NCI-H82 (cell line): ENCODE measurements at regions not wholly inside any gene's neighbourhood (a gene's known extent, or its start where the extent isn't known, plus 50 kb on each side); places are given as distances from the start of the nearest gene placed in this dataset.
"Not testable (repeated sequence)": the region's sequence is repeated elsewhere in the genome, so short reads cannot be mapped to it uniquely, and the experiment has no call there.

ENCODE experiments used
- DNase-seq: peaks from one replicate; lab custom pipeline; 2025; lab: John Stamatoyannopoulos, UW

DNA sequence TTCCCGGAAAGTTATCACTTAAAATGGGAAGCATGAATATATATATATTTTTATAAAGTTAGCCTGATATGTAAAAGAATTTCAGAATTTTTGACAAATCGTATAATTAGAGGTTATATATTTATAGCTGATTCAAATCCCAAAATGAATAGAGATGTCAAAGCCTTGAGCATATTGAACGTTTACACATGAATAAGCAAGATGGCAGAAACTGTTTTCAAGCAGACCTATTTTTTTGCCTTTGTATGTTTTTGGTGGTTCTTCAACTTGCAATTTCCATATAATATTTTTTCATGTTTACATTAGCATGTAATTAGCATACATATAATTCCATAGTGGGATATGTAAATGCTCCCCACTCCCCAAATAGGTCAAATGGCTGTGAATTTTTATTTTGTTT is 189.9 kb downstream of the PRL start:
- no peak for DNase-seq

DNA sequence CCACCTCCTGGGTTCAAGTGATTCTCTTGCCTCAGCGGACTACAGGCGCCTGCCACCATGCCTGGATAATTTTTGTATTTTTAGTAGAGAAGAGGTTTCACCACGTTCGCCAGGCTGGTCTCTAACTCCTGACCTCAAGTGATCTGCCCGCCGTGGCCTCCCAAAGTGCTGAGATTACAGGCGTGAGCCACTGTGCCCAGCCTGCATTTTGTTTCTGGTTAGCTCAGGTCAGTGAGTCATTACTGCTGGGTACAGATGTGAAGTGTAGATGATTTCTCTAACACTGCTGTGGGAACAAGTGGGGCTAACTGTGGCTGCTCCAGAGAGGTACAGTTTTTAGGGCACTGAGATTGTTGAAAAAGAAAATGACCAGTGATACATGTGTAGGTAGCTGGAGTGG is 188.6 kb downstream of the PRL start:
- DNase-seq = no peak

DNA sequence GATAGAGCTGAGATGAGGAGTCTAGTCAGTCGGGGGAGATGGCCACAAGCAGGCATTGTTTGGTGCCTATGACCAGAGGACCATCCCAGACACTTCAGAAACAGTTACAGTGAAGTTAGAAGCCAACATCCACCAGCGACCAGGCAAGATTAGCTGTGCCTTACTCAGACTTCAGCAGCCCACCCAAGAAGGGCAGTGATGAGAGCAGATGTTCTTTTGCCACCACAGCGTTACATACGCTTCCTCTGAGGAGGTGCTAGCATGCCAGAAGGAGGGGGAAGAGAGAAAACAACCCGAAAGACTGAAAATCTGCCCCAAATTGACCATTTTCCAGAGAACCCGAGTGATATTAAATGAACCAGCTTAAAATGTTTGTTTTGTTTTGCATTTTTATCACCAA is 186.8 kb downstream of the PRL start:
- DNase-seq = no peak

DNA sequence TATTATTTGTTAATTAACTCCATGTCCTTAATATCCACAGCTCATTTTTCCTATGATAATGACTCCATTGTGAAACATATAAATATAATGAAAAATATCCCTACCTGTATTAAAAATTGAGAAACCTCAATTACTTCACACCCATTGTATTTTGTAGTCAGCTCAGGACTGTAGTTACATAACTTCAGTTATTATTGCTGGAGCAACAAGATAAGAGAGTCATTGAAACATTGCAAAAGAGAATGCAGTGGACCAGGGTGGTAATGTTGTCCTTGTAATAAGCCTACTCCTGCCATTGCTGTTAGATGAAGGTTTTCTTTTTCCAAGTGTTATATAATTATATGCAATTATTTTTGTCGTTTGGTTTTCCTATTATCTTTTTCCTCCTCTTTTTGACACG is 184.4 kb downstream of the PRL start:
- DNase-seq = no peak

DNA sequence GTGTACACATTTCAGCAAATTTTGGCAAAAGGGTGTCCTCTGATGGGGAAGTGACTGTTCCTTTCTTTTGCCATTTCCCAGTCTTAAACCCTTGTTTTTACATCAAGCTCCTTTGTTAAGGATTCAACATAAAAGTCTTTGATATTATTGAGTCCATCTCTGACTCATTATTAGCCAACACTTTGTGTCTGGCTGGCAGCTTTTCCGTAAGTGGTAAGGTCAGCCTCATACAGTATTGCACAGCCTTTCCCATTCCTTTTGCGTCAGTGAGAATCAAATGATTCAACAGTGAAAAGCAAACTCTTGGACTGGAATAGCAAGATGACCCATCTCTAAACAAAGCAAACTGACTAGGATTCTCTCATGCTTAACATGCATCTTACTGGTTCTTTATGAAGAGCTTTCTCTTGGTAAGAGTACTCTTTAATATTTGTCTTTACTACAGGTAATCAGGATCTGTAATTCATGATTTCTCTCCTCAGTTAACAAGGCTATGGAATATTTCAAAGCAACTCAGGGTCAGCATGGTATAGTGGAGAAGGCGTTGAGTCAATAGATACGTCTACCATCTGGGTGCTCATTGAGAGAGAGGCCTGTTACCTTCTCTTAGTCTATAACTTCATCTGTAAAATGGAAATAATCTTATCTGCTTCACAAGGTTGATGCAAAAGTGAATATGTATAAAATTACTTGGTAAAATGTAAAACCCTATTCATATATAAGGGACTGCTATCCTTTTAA is 183.6 kb downstream of the PRL start:
- no peak for DNase-seq

DNA sequence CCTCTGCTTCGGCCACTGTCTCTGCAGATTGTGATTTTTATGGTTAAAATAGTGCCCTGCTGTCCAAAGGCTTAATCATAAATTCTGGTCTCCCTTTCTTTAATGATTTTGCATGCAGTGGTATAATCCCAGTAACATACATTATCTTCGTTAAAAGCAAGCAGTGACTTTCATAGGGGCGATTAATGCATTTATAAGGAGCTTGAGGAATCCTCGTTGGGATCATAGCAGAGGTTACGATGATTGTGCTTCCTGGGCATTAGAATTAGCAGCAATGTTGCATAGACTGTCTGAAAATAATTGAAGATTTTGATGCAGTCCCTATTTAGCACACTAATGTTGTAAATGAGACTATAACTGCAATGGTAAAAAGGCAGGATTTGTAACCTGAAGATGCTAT is 181.3 kb downstream of the PRL start:
- DNase-seq = no peak

DNA sequence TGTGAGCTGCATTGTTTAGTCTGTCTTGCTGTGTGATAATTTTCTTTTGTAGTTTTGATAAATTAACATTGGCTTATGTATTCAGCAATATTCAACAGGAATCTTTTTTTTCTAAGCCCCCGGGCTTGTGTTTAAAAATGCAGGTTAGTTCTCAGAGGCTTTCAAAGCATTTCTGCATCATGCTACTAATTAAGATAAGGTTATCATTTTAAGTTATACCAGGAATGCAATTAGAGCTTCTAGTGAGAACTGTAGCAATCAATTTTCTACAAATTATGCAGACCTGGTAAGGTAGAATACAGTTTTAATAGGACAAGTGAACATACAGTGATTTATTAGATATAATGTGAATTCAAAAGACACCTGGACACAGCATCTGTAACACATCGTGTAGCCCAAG is 179.2 kb downstream of the PRL start:
- DNase-seq = no peak

DNA sequence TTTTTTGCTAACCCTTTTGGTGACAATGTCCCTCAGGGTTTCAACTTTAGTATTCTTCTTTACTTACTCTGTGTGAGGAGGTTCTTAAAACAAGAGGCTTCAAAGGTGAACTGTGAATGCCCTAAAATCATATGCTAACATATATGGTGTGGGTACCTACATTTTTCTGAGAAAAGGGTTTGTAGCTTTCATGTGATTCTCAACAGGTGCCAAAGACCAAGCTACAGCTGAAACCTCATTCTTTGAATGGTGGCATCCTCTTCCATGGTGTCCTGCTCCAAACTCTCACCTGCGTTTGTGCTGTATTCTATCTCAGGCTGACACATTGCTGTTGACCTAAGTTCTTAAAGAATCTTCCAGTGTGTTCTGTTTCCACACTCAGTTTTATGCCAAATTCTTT is 177.3 kb downstream of the PRL start:
- DNase-seq = no peak

DNA sequence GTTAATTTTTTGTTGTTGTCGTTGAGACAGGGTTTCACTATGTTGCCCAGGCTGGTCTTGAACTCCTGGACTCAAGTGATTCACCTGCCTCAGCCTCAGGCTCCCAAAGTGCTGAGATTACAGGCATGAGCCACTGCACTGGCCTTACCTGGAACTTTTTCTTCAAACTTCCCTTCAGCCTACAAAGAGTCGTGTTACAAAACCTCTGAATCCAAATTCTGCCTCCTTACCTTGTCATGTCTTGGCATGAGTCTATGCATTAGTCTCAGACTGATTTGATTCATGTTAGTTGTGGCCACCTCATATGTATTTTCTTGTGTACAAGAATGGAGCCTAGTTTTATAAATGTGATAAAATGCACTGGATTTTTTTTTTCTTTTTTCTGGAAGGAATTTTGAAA is 172.1 kb downstream of the PRL start:
- DNase-seq = no peak

DNA sequence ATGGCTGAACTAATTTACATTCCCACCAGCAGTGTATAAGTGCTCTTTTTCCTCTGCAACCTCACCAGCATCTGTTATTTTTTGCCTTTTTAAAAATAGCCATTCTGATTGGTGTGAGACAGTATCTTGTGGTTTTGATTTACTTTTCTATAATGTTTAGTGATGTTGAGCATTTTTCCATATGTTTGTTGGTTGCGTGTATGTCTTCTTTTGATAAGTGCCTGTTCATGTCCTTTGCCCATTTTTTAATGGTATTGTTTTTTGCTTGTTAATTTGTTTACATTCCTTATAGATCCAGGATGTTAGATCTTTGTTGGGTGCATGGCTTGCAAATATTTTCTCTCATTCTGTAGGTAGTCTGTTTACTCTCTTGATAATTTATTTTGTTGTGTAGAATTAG is 169.9 kb downstream of the PRL start:
- no peak for DNase-seq

DNA sequence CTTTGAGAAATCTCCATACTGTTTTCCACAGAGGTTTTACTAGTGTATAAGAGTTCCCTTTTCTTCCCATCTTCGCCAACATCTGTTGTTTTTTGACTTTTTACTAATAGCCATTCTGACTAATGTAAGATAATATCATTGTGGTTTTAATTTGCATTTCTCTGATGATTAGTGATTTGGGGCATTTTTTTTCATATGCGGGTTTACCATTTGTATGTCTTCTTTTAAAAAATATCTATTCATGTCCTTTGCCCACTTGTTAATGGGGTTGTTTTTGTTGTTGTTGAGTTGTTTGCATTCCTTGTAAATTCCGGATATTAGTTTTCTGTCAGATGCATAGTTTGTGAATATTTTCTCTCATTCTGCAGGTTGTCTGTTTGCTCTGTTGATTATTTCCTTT is 167.1 kb downstream of the PRL start:
- no peak for DNase-seq

DNA sequence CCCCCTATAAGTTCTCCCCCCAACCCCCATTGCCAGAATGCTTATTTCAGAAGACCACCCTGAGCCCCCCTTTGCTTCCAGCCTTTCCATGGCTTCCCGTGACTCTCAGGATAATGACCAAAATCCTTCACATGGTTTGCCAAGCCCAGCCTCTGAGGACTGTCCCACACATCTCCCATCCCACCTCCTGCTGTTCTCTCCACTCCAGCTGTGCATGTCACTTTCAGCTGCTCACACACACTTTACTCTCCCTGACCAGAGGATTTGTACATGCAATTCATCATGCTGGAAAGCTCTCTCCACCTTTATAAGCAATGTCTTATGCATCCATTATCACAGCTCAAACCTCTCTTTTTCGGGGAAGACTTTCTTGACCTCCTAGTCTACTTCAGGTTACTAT is 164.2 kb downstream of the PRL start:
- no peak for DNase-seq

DNA sequence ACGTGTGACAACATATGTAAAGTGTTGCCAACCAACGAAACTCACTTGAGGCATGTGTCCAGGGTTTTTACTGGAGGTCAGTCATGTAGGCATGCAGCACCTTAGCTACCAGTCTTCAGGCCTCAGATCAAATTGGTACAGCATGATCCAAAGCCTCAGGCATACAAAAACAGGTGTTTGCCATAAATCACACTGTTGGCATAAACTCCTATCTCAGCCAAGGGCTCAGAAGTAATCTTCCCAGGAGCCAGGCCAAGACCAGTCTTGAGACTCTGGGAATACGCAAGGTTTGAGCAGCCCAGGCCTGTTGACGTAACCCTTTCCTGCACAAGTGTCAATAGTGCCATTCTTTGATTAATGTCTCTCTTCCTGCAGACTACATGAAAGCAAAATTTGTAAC is 163.5 kb downstream of the PRL start:
- DNase-seq = no peak

DNA sequence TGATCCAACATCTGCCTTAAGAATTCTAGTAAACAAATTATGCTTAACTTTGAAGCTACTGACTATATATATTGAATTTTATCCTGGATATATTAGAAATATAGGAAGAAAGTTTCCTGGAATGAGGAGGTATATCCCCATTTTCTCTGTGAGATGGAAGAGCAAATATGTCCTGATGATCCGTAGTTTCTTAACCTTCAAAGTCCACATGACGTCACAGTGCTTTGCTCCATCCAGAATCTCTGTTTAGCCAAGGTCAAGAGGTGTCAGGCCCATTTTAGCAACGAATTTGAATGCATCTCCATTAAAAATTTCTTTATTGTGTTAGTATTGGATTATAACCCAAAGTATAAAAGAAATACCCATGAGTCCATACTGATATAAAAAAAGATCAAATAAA is 162.5 kb downstream of the PRL start:
- no peak for DNase-seq

DNA sequence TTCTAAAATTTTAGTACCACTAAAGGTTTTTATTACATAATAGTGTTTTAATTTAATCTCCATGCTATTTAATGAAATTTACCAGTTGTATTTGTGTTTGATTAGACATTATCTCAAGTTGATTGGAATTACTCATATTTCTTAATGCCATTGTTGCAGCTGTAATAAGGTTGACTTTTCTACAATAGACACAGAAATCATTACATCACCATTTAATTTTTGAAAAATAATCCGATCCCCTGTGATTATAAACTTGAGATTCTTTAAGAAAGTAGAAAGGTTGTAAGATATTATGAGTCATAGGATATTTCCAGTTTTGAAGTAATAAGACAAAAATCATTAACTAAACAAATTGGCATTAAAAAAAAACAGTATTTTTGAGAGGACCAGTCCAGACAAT is 161.4 kb downstream of the PRL start:
- DNase-seq = no peak

DNA sequence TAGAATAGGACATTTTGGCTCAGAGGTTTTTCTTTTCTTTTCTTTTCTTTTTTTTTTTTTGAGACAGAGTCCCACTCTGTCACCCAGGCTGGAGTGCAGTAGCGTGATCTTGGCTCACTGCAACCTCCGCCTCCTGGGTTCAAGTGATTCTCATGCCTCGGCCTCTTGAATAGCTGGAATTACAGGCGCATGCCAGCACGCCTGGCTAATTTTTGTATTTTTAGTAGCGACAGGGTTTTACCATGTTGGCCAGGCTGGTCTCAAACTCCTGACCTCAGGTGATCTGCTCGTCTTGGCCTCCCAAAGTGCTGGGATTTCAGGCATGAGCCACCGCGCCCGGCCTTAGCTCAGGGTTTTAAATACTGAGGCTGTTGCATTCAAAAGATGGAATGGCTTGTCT is 156.1 kb downstream of the PRL start:
- not testable (repeated sequence) for DNase-seq

DNA sequence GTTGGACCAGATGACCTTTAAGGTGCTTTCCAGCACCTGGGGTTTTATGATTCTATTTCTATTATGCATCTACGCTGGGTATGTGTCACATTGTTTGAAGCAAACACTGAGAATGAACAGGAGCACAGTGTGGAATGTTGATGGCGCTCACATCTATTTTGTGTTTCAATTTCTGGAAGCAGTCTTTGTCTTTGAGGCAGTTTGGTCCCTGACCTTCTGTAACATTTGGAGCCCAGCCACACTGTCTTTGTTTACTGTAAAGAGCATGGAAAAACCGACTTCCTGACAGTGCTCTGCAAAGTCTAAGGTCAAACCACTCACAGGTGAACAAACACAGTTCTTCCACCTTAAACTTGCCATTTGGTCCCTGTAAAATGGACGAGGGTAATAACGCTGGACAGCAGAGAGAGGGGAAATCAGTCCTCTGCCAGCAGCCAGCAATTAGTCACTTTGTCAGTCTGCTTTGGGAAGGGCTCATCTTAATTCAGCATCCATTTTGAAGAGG is 155.5 kb downstream of the PRL start:
- DNase-seq = no peak

DNA sequence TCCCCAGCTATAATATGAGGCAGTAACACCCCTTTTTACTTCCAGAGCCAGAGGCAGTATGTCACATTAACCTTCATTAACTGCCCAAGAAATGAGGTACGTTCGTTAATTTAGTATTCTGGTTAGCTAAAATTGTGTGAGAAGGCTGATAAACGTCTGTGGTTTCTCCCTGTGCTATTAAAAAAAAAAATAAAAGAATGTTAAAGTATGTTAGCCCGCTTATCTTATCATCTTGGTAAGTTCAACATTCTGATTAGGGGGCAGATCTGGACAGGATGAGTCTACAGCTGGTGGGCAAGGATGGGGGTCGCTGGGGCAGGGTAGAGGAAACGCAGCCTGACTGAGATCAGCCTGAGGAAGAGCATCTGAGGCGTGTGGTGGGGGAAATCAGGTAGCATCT is 154.0 kb downstream of the PRL start:
- DNase-seq = no peak

DNA sequence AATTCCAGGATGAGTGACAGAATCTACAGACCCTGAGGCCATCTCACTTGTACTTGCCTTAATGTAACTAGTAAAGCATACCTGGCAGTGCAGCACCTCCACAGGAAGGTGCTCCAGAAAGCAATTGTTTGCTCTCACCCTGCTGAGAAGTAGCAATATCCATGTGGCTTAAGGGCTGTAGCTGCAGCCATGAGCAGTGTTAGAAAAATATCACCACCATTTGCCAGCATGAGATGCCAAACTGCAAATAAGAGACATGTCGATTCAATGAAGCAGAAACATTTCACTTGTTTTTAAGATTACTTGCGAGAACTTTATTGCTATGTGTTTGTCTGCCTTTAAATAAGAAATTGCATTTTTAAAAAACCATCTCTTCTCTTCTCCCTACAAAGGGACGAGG is 151.5 kb downstream of the PRL start:
- no peak for DNase-seq

DNA sequence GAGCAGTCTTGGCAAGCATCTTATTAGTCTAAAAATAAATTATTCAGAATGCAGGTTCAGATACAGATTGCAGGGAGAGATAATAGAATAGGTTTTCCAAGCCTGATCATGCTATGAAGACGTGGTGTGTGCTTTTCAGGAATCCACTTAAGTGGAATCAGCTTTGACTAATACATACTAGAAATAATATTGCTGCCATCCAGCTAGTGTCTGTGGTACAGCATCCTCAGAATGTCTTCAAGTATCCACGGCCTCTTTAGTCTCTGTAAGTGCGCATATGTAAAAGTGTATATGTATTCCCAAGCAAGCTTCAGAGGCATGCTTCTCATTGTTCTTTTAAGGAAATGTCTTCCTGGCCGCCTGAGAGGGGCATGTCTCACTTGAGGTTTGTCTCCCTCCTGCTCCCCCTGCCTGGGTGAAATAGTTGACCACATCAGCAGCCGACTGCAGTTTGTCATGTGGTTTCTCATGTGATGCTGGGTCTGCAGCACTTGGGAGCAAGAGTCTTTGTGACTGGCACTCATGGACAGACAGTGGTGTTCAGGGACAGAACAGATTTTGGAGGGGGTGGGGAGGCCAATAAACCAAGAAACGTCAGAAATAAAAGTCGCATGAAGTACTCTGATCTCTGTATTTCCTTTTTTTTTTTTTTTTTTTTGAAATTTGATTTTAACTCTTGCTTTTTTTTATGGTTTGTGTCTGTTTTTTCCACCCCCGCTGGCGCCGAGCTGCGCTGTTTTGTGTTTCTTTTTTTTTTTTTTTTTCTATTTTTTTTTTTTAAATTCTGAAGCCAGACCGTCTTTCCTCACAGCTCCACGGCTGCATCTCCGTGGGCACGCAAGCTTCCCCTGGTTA is 150.8 kb downstream of the PRL start:
- peak; percentile 31 for DNase-seq

DNA sequence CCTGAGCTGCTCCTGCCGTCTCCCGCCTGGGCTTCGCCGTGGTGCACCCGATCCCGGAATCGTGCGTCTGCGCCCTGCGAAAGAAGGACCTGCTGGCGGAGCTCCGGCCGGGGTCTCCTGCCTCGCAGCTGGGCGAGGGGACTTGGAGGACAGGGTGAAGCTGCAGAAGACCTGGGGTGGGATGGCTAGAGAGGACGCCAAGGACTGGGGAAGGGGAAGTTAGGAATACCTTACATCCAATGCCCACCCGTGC is 150.2 kb downstream of the PRL start:
- DNase-seq = no peak

DNA sequence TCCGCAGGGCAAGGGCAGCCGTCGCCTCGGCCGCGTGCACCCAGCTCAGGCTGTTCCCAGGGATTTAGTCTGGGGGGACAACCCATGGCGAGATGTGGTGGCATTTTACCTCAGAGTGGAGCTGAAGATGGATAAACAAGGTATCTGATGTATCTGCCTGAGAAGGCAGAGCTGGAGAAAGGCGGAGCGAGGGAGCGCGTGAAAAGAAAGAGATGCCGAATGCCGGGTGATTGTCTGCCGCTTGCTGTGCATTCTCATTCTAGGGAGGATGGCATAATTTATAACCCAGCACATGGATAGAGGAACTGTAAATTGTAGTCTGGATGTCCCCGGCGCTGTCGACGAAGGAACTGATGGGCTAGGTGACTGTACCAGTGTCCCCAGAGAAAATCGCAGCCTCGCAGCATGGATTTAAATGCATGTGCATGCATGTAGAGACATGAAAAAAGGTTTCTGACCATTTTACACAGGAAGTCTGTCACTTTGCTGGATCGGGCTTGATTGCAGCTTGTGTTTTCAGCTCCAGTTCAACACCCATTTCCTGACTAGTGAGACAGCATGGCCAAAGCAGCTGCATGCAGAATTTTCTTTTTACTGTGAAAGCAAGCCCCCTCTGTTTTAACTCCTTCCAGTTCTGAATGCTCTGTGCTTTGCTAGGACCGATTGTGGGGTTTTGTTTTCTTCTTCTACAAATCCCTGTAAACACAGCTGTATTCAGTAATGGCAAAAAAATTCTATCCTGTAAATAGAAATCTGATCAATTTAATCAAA is 149.7 kb downstream of the PRL start:
- DNase-seq = no peak
